ENCODE measurements at regions not wholly inside any gene's neighbourhood (a gene's known extent, or its start where the extent isn't known, plus 50 kb on each side); places are given as distances from the start of the nearest gene placed in this dataset.

DNA sequence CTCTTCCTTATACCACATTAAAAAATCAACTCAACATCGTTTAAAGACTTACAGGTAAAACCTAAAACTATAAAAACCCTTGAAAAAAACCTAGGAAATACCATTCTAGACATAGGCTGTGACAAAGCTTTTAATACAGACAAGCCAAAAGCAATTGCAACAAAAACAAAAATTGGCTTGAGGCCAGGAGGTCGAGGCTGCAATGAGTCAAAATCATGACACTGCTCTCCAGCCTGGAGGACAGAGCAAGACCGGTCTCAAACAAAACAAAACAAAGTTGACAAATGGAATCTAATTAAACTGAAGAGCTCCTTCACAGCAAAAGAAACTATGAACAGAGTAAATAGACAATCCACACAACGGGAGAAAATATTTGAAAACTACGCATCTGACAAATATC, 1057.8 kb downstream of the FSCB start:
- TF ChIP-seq EZH2 (IDR thresholded peaks at IDR 0.05; ENCODE audit: borderline replicate concordance, insufficient read depth, low read depth, low read length, poor library complexity, severe bottlenecking) = no peak
- TF ChIP-seq, protein P1, sequence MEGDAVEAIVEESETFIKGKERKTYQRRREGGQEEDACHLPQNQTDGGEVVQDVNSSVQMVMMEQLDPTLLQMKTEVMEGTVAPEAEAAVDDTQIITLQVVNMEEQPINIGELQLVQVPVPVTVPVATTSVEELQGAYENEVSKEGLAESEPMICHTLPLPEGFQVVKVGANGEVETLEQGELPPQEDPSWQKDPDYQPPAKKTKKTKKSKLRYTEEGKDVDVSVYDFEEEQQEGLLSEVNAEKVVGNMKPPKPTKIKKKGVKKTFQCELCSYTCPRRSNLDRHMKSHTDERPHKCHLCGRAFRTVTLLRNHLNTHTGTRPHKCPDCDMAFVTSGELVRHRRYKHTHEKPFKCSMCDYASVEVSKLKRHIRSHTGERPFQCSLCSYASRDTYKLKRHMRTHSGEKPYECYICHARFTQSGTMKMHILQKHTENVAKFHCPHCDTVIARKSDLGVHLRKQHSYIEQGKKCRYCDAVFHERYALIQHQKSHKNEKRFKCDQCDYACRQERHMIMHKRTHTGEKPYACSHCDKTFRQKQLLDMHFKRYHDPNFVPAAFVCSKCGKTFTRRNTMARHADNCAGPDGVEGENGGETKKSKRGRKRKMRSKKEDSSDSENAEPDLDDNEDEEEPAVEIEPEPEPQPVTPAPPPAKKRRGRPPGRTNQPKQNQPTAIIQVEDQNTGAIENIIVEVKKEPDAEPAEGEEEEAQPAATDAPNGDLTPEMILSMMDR (IDR thresholded peaks at IDR 0.05) = no peak

Measured in B cell (primary cell).